Endodermal cell (in vitro differentiated cells): ENCODE measurements at regions not wholly inside any gene's neighbourhood (a gene's known extent, or its start where the extent isn't known, plus 50 kb on each side); places are given as distances from the start of the nearest gene placed in this dataset.
A peak's percentile ranks its signal among the peaks of the same experiment; 100 is the strongest.

ENCODE experiments used
- DNase-seq: peaks from one replicate; pipeline ENCODE4 v3.0.0-alpha.2; 2017
- H3K27ac ChIP-seq: 2 replicates; pipeline ENCODE4 v1.5.1; 2013; ENCODE audit warnings: mild to moderate bottlenecking, low read depth, low read length, moderate library complexity
- H3K27me3 ChIP-seq: 2 replicates; pipeline ENCODE4 v1.6.1; 2013; ENCODE audit warnings: mild to moderate bottlenecking, low read length, moderate library complexity; ENCODE audit not compliant: insufficient read depth, control insufficient read depth, poor library complexity, severe bottlenecking
- H3K36me3 ChIP-seq: 2 replicates; pipeline ENCODE4 v1.7.0; 2013; ENCODE audit warnings: mild to moderate bottlenecking, low read length, moderate library complexity; ENCODE audit not compliant: control insufficient read depth, insufficient read depth
- H3K4me1 ChIP-seq: one replicate; pipeline ENCODE4 v1.7.0; 2013; ENCODE audit warnings: low read length; ENCODE audit not compliant: control insufficient read depth, insufficient read depth
- H3K4me3 ChIP-seq: 2 replicates; pipeline ENCODE4 v1.5.1; 2013; ENCODE audit warnings: mild to moderate bottlenecking, low read length, moderate library complexity
- H3K9ac ChIP-seq: 2 replicates; pipeline ENCODE4 v1.6.1; 2013; ENCODE audit warnings: mild to moderate bottlenecking, low read length, moderate library complexity; ENCODE audit not compliant: poor library complexity, severe bottlenecking; ENCODE audit errors: extremely low read depth
- H3K9me3 ChIP-seq: 2 replicates; pipeline ENCODE4 v1.6.1; 2013; ENCODE audit warnings: mild to moderate bottlenecking, low read length, moderate library complexity; ENCODE audit not compliant: control insufficient read depth
- H3K27ac Mint-ChIP-seq: 2 replicates; pipeline ENCODE4 v1.8.0; 2020; ENCODE audit warnings: mixed read lengths
- H3K27me3 Mint-ChIP-seq: 2 replicates; pipeline ENCODE4 v1.8.0; 2021; ENCODE audit warnings: mild to moderate bottlenecking, mixed read lengths; ENCODE audit not compliant: insufficient read depth
- H3K36me3 Mint-ChIP-seq: 2 replicates; pipeline ENCODE4 v1.8.0; 2020; ENCODE audit warnings: low read depth, mixed read lengths
- H3K4me1 Mint-ChIP-seq: 2 replicates; pipeline ENCODE4 v1.8.0; 2020; ENCODE audit warnings: mixed read lengths
- H3K4me3 Mint-ChIP-seq: 2 replicates; pipeline ENCODE4 v1.8.0; 2020; ENCODE audit warnings: mild to moderate bottlenecking, moderate library complexity, mixed read lengths
- H3K9me3 Mint-ChIP-seq: 2 replicates; pipeline ENCODE4 v1.8.0; 2020; ENCODE audit warnings: mild to moderate bottlenecking, mixed read lengths
- CTCF ChIP-seq: fragments of 200-600 bp; sonication (generic); conservative IDR thresholded peaks from 2 replicates; pipeline ENCODE4 v1.5.0; 2021; ENCODE audit warnings: antibody characterized with exemption, mild to moderate bottlenecking
- WGBS, 2 experiments: methylation state at CpG; one replicate each; pipeline versions ENCODE4 v1.1.5 to v1.1.7; 2013; ENCODE audit warnings: missing lambda C conversion rate in 2 of 2, mixed read lengths in 1 of 2; ENCODE audit not compliant: insufficient coverage in 1 of 2, insufficient read length in 1 of 2; 5-methylcytosine and 5-hydroxymethylcytosine counted together

- no peaks in the 10 kb centered on the region for H3K9me3 Mint-ChIP-seq
- no peak overlapping the region for H3K4me3 ChIP-seq
- no peaks in the 10 kb centered on the region for H3K9me3 ChIP-seq
- WGBS, 2 experiments, result 90 to 93% methylated on average over 5 to 6 of the region's 6 CpGs
- H3K9ac ChIP-seq, result no peak overlapping the region
- H3K27ac ChIP-seq, result no peak overlapping the region
- H3K36me3 Mint-ChIP-seq, result no peaks in the 10 kb centered on the region
- TF ChIP-seq CTCF, result no peak
- peaks cover 11% of the 10 kb centered on the region for H3K27me3 ChIP-seq
- no peak overlapping the region for H3K4me3 Mint-ChIP-seq
- peaks cover 7% of the 10 kb centered on the region for H3K4me1 ChIP-seq
- no peak for DNase-seq
- H3K27me3 Mint-ChIP-seq, result peaks cover 7% of the 10 kb centered on the region
- H3K4me1 Mint-ChIP-seq, result peaks cover 29% of the 10 kb centered on the region
- no peak overlapping the region for H3K27ac Mint-ChIP-seq
- no peaks in the 10 kb centered on the region for H3K36me3 ChIP-seq
Observed at GRCh38 chr11:19557185-19557584, 155.5 kb upstream of the NAV2 start.

GRCh38 chr11:19555266-19555665 is 157.4 kb upstream of the NAV2 start:
- Histone ChIP-seq H3K9me3 (no peaks in the 10 kb centered on the region), H3K27me3 (peaks cover 16% of the 10 kb centered on the region), H3K4me1 (peaks cover 4% of the 10 kb centered on the region), H3K27ac (no peak overlapping the region), H3K4me3 (no peak overlapping the region), H3K9ac (no peak overlapping the region), H3K36me3 (no peaks in the 10 kb centered on the region)
- H3K36me3 Mint-ChIP-seq, result no peaks in the 10 kb centered on the region
- H3K4me3 Mint-ChIP-seq, result no peak overlapping the region
- peaks cover 11% of the 10 kb centered on the region for H3K27me3 Mint-ChIP-seq
- TF ChIP-seq CTCF, result no peak
- 87 to 100% methylated on average over 1 to 3 of the region's 3 CpGs for WGBS, 2 experiments
- DNase-seq, result no peak
- H3K4me1 Mint-ChIP-seq, result peaks cover 22% of the 10 kb centered on the region
- no peak overlapping the region for H3K27ac Mint-ChIP-seq
- H3K9me3 Mint-ChIP-seq, result no peaks in the 10 kb centered on the region

- no peak overlapping the region for H3K9ac ChIP-seq
- no peaks in the 10 kb centered on the region for H3K36me3 ChIP-seq
- peaks cover 12% of the 10 kb centered on the region for H3K27me3 ChIP-seq
- no peaks in the 10 kb centered on the region for H3K4me1 ChIP-seq
- peak; percentile 94 for DNase-seq
- Mint-ChIP-seq H3K4me1 (peaks cover 15% of the 10 kb centered on the region), H3K4me3 (no peak overlapping the region), H3K9me3 (no peaks in the 10 kb centered on the region), H3K27ac (no peak overlapping the region), H3K27me3 (peaks cover 11% of the 10 kb centered on the region), H3K36me3 (no peaks in the 10 kb centered on the region)
- peak overlapping the region; percentile 94 for H3K27ac ChIP-seq
- H3K4me3 ChIP-seq, result no peak overlapping the region
- H3K9me3 ChIP-seq, result no peaks in the 10 kb centered on the region
- peak; percentile 93 for TF ChIP-seq CTCF
- WGBS, 2 experiments, result 47 to 49% methylated on average over 6 to 8 of the region's 8 CpGs
Observed at GRCh38 chr11:19553683-19554333, 158.8 kb upstream of the NAV2 start.
